NCI-H345 (cell line): ENCODE measurements at regions not wholly inside any gene's neighbourhood (a gene's known extent, or its start where the extent isn't known, plus 50 kb on each side); places are given as distances from the start of the nearest gene placed in this dataset.
A peak's percentile ranks its signal among the peaks of the same experiment; 100 is the strongest.

Experiments
- DNase-seq: peaks from one replicate; lab custom pipeline; 2025; lab: John Stamatoyannopoulos, UW

DNA sequence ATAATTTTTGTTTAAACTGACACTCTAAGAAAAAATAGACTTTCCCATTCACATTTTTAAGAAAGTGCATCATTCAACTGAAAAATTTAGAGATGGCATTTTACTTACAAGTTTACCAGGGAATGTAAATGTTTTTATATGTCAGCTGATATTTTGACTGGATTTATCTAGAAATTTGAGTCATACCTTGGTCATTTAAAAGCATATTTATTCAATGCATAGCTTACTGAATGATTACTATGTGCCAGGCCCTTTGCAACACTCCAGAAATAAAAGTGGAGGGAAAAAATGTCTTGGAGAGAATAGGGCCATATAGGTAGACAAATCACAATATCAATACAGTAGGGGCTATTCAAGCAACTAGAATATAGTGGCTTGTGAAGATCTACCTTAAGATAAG lies 98.4 kb upstream of the FAM3C start:
- DNase-seq = no peak

- DNase-seq = no peak
Observed at GRCh38 chr7:121493553-121493952, 97.4 kb upstream of the FAM3C start.

DNA sequence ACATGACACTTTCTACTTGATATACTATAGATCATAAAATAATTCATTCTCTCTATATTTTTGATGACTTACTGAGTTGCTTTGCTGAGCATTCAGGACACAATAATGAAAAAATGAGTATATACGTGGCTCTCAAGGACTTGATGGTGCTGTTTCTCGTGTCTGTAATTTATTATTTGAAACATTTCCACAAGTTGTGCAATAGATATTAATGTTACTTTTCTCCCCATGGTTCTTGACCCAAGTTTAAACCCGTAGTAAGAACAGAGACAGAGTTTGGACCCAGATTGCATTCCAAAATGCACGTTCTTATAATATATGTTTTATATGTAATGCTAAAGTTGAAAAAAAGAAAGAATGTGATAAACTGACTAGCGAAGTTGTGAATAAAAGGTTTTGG lies 94.2 kb upstream of the FAM3C start:
- no peak for DNase-seq

DNA sequence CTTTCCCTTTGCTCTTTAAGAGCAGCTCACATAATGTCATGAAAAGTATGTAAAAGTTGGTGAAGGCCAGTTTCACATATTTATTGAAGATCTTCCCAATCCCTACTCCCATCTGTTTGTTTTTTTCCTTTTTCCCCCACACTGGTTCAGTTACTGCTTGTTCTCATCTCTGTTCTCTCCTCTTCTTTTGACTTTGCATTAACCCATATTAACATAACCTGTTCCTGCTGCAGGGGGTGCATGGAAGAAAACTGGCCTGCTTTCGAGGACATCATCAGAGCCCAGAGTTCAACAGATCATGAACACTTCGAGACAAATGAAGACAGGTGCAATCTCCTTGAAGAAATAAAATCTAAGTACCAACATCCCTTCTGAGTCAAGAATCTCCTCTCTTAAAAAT lies 93.3 kb upstream of the FAM3C start:
- DNase-seq = no peak

GRCh38 chr7:121488111-121488650 lies 92.1 kb upstream of the FAM3C start:
- no peak for DNase-seq

DNA sequence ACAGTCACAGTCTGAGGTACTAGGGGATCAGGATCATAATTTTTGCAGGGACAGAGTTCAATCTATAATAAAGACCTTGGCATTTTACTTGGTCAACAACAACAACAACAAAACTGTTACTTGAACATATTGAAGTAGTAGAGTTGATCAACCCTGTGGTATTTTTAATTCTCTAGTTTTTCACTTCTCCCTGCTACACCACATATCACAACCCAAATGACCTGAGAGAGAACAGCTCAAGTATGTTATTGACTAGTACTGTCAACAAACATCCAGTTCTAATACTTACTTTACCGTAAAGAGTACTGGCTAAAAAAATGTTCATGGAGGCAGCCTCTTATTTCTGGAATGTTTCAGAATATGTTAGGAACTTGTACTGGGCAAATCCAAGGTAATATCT lies 90.5 kb upstream of the FAM3C start:
- DNase-seq = no peak

- no peak for DNase-seq
Observed at GRCh38 chr7:121485467-121486243, 89.5 kb upstream of the FAM3C start.

DNA sequence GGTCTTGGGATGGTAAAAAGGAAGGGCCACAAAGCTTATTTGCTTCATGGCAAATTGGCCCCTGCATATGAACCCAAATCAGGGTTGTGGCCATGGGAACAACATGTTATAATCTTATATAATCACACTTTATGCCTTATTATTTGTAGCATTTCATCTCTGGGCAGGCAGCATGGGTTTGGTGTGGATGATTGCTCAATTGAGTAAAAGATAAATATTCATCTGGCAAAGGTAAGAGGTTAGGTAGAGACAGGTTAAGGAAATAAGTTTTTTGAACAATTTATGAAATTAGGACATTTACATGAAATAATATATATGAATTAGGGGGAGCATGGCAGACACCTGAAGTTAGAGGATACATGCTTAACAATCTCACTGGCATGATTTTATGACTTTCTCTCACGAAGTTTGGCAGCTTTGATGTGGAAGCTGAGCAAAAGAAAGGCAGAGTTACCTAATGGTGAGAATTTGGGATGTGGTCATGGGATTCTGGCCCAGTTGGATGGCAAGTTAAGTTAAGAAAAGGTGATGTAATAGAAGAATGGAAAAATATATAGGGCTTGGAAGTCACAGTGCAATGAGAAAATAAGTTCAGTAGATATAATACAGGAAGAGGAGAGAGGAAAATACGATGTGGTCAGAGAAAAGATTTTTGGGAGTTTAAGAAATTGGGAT lies 88.1 kb upstream of the FAM3C start:
- no peak for DNase-seq

GRCh38 chr7:121480566-121481335 lies 84.6 kb upstream of the FAM3C start:
- no peak for DNase-seq

- DNase-seq = peak; percentile 8
Observed at GRCh38 chr7:121480058-121480457, 84.0 kb upstream of the FAM3C start.

DNA sequence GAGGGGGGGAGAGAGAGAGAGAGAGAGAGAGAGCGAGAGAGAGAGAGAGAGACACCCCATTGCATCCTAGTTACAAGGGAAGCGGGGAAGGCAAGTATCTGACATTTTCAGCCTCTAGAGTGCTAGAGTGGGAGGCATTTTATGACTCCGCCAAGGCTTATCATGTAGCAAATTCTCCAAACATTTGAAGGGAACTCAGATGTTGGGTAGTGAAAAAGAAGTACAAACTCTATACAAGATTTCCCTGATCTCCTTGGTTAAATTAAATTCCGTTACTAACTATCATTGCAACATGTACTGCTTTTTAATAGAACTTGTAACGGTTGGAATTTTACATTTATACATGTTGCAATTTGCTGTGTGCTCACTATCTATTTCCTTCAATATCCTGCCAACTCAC lies 83.4 kb upstream of the FAM3C start:
- DNase-seq = no peak

GRCh38 chr7:121475806-121476205 lies 79.7 kb upstream of the FAM3C start:
- no peak for DNase-seq

DNA sequence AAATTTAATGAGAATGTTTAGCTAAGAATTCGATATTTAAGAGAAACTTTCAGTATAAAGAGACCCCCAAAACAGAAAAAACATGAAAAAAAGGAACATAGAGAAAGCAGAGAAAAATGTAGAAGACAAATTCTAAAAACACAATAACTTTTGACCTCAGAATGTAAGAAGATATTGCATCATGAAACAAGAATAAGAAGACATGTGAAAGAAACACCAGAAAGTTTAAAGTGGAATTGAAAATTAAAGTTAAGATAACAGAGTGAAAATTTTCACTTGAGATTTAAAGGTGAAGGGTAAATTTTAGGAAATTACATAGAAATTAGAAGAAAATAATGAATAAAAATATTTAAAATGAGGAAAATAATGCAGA lies 78.2 kb upstream of the FAM3C start:
- DNase-seq = no peak

- DNase-seq = no peak
Observed at GRCh38 chr7:121473645-121474300, 77.7 kb upstream of the FAM3C start.

DNA sequence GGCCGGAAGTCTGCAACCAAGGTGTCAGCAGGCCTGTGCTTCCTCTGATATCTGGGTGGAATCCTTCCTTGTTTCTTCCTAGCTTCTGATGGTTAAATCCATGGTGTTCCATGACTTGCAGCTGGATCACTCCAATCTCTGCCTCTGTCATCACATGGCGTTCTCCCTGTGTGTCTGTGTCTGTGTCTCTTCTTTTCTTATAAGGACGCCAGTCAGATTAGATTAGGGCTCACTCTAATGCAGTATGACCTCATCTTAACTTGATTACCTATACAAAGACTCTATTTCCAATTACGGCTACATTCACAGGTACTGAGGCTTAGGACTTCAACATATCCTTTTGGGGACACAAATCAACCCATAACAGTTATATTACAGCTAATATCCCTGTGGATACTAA lies 70.3 kb upstream of the FAM3C start:
- no peak for DNase-seq

GRCh38 chr7:121459148-121459547 lies 63.0 kb upstream of the FAM3C start:
- DNase-seq = no peak

- DNase-seq = no peak
Observed at GRCh38 chr7:121456785-121457359, 60.8 kb upstream of the FAM3C start.

DNA sequence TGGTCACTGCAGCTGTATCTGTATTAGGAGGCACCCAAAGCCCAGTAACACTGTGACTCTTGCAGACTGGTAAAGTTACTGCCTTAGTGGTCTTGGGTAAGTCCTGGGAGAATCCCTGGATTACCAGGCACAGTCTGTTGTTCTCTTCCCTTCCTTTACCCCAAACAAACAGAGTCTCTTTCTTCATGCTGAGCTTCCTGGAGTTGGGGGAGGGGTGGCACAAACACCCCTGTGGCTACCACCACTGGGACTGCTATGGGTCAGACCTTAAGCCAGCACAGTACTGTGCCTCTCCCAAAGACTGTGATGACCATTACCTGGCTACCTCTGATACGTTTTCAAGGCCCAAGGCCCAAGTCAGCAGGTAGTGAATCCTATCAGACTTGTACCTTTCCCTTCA lies 59.9 kb upstream of the FAM3C start:
- DNase-seq = no peak

GRCh38 chr7:121452389-121452788 lies 56.3 kb upstream of the FAM3C start:
- no peak for DNase-seq

- DNase-seq = no peak
Observed at GRCh38 chr7:121451367-121452094, 55.4 kb upstream of the FAM3C start.

GRCh38 chr7:121450631-121451198 lies 54.6 kb upstream of the FAM3C start:
- DNase-seq = no peak
